Liver (tissue), 7 donors: ENCODE measurements at regions not wholly inside any gene's neighbourhood (a gene's known extent, or its start where the extent isn't known, plus 50 kb on each side); places are given as distances from the start of the nearest gene placed in this dataset.

ENCODE experiments used
- DNase-seq: peaks from one replicate; pipeline ENCODE4 v3.0.0-alpha.2; 2017; ENCODE audit warnings: low spot score
- H3K27ac ChIP-seq, 2 donors: one replicate each; pipeline ENCODE4 v1.7.0; 2013; ENCODE audit warnings: inconsistent platforms in 2 of 2, low read length in 2 of 2, control low read depth in 1 of 2, low read depth in 1 of 2, mild to moderate bottlenecking in 1 of 2
- H3K27me3 ChIP-seq, 4 donors: one replicate each; pipeline versions ENCODE4 v1.6.1 to v1.7.0; 2013; ENCODE audit warnings: low read length in 3 of 4, inconsistent platforms in 1 of 4, mild to moderate bottlenecking in 1 of 4, moderate library complexity in 1 of 4; ENCODE audit not compliant: control insufficient read depth in 4 of 4, insufficient read depth in 4 of 4
- H3K36me3 ChIP-seq, 4 donors: one replicate each; pipeline versions ENCODE4 v1.6.1 to v1.7.0; 2013; ENCODE audit warnings: low read length in 3 of 4, mild to moderate bottlenecking in 3 of 4, low read depth in 1 of 4, moderate library complexity in 1 of 4; ENCODE audit not compliant: control insufficient read depth in 4 of 4, insufficient read depth in 3 of 4
- H3K4me1 ChIP-seq, 4 donors: one replicate each; pipeline versions ENCODE4 v1.6.1 to v1.7.0; 2013; ENCODE audit warnings: low read length in 3 of 4, mild to moderate bottlenecking in 3 of 4, moderate library complexity in 1 of 4; ENCODE audit not compliant: control insufficient read depth in 4 of 4, insufficient read depth in 4 of 4
- H3K4me3 ChIP-seq, 3 donors: one replicate each; pipeline versions ENCODE4 v1.6.1 to v1.7.0; 2013; ENCODE audit warnings: low read length in 3 of 3, control low read depth in 1 of 3, low read depth in 1 of 3, mild to moderate bottlenecking in 1 of 3
- H3K9ac ChIP-seq, 2 donors: one replicate each; pipeline ENCODE4 v1.7.0; 2013; ENCODE audit warnings: low read length in 2 of 2, mild to moderate bottlenecking in 2 of 2, moderate library complexity in 2 of 2, control low read depth in 1 of 2, low read depth in 1 of 2
- H3K9me3 ChIP-seq, 4 donors: one replicate each; pipeline versions ENCODE4 v1.6.1 to v1.7.0; 2013; ENCODE audit warnings: low read length in 3 of 4; ENCODE audit not compliant: control insufficient read depth in 4 of 4
- EGR1 ChIP-seq, 2 donors: IDR thresholded peaks; 2 replicates each; pipeline ENCODE4 v1.6.1; 2016 to 2018; ENCODE audit warnings: antibody characterized with exemption in 2 of 2, low read depth in 2 of 2
- FOXA1 ChIP-seq: IDR thresholded peaks from 2 replicates; pipeline ENCODE4 v1.6.1; 2016; ENCODE audit warnings: antibody characterized with exemption
- FOXA2 ChIP-seq: IDR thresholded peaks from 2 replicates; pipeline ENCODE4 v1.6.1; 2016; ENCODE audit warnings: antibody characterized with exemption
- GABPA ChIP-seq, 2 donors: IDR thresholded peaks in 1 of 2; conservative IDR thresholded peaks in 1 of 2; 2 replicates each; pipeline ENCODE4 v1.6.1; 2016; ENCODE audit warnings: antibody characterized with exemption in 2 of 2, mild to moderate bottlenecking in 1 of 2, moderate library complexity in 1 of 2
- HNF4G ChIP-seq: IDR thresholded peaks from 2 replicates; pipeline ENCODE4 v1.6.1; 2016; ENCODE audit warnings: antibody characterized with exemption
- JUND ChIP-seq, 2 donors: IDR thresholded peaks; 2 replicates each; pipeline ENCODE4 v1.6.1; 2016; ENCODE audit warnings: antibody characterized with exemption in 2 of 2
- NR2F2 ChIP-seq: IDR thresholded peaks from 2 replicates; pipeline ENCODE4 v1.6.1; 2016; ENCODE audit warnings: antibody characterized with exemption
- RAD21 ChIP-seq, 2 donors: IDR thresholded peaks; 2 replicates each; pipeline ENCODE4 v1.6.1; 2016; ENCODE audit warnings: antibody characterized with exemption in 2 of 2, mild to moderate bottlenecking in 2 of 2
- RXRA ChIP-seq, 2 donors: IDR thresholded peaks; 2 replicates each; pipeline ENCODE4 v1.6.1; 2017 to 2018; ENCODE audit warnings: antibody characterized with exemption in 2 of 2, mild to moderate bottlenecking in 1 of 2
- SP1 ChIP-seq: IDR thresholded peaks from 2 replicates; pipeline ENCODE4 v1.6.1; 2018; ENCODE audit warnings: antibody characterized with exemption, mild to moderate bottlenecking
- TAF1 ChIP-seq: conservative IDR thresholded peaks from 2 replicates; pipeline ENCODE4 v1.6.1; 2016; ENCODE audit warnings: antibody characterized with exemption, mild to moderate bottlenecking
- YY1 ChIP-seq: IDR thresholded peaks from 2 replicates; pipeline ENCODE4 v1.6.1; 2016; ENCODE audit warnings: antibody characterized with exemption, mild to moderate bottlenecking
- WGBS: extraction: QIAGEN DNeasy Blood & Tissue Kit; methylation state at CpG from one replicate; pipeline ENCODE4 v1.1.7; 2013; 5-methylcytosine and 5-hydroxymethylcytosine counted together
- TF ChIP-seq, protein P1 (sequence below): IDR thresholded peaks from 2 replicates; pipeline ENCODE4 v1.6.1; 2016; ENCODE audit warnings: antibody characterized with exemption, mild to moderate bottlenecking
- TF ChIP-seq, protein P2 (sequence below): IDR thresholded peaks from 2 replicates; pipeline ENCODE4 v1.6.1; 2016; ENCODE audit warnings: antibody characterized with exemption
- TF ChIP-seq, protein P3 (sequence below): IDR thresholded peaks from 2 replicates; pipeline ENCODE4 v1.6.1; 2016; ENCODE audit warnings: antibody characterized with exemption
- TF ChIP-seq, protein P4 (sequence below): IDR thresholded peaks from 2 replicates; pipeline ENCODE4 v1.6.1; 2016; ENCODE audit warnings: antibody characterized with exemption
- donor health status: healthy.
- donor health status: healthy.
- donor health status: healthy.
- donor health status: healthy.

DNA sequence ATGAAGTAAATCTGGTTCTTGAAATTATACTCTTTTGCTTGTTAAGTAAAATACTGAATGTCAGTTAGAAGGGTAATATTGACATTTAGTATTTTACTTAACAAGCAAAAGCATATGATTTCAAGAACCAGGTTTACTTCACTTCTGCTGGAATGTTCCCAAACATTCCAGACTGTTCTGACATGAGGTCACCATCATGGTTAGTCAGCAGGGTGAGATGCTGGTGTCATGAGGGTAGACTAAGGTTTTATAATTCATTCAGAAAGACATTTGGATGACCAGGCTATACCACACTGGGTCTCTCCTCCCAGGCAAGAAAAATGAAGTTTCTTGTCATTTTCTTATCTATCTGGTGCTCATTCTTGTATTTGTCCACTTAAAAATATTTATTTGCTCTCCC lies 414.4 kb upstream of the MMS22L start (continued):
- TF ChIP-seq, protein P1, sequence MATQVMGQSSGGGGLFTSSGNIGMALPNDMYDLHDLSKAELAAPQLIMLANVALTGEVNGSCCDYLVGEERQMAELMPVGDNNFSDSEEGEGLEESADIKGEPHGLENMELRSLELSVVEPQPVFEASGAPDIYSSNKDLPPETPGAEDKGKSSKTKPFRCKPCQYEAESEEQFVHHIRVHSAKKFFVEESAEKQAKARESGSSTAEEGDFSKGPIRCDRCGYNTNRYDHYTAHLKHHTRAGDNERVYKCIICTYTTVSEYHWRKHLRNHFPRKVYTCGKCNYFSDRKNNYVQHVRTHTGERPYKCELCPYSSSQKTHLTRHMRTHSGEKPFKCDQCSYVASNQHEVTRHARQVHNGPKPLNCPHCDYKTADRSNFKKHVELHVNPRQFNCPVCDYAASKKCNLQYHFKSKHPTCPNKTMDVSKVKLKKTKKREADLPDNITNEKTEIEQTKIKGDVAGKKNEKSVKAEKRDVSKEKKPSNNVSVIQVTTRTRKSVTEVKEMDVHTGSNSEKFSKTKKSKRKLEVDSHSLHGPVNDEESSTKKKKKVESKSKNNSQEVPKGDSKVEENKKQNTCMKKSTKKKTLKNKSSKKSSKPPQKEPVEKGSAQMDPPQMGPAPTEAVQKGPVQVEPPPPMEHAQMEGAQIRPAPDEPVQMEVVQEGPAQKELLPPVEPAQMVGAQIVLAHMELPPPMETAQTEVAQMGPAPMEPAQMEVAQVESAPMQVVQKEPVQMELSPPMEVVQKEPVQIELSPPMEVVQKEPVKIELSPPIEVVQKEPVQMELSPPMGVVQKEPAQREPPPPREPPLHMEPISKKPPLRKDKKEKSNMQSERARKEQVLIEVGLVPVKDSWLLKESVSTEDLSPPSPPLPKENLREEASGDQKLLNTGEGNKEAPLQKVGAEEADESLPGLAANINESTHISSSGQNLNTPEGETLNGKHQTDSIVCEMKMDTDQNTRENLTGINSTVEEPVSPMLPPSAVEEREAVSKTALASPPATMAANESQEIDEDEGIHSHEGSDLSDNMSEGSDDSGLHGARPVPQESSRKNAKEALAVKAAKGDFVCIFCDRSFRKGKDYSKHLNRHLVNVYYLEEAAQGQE, result no peak
- no peak for TF ChIP-seq JUND (IDR thresholded peaks at IDR 0.05)
- TF ChIP-seq GABPA (IDR thresholded peaks at IDR 0.05 in 1 of 2, conservative IDR thresholded peaks at IDR 0.05 in 1 of 2), result no peak

DNA sequence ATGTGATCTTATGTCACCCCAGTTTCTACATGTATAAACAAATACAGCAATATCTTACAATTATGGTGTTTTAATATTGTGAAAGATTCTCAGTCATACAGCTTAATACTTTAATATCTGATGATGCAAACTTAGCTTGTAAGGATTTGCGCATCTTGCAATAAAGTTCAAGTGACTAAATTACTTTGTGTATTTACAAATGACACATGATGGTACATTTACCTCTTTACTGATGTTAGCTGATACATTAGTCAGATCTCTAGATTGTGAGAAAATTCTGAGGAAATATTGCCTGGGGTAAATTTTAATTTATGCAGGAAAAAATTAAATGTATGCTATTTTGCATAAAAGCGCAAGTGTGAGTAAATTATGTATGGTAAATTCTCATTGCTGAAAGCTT lies 418.8 kb upstream of the MMS22L start:
- Histone ChIP-seq H3K4me3 (no peak overlapping the region), H3K9me3 (no peaks in the 10 kb centered on the region), H3K27me3 (peaks cover 0 to 5% (median 0%) of the 10 kb centered on the region in 4 donors), H3K27ac (no peak overlapping the region), H3K4me1 (no peaks in the 10 kb centered on the region), H3K36me3 (no peaks in the 10 kb centered on the region), H3K9ac (no peak overlapping the region)
- TF ChIP-seq FOXA2, result no peak
- TF ChIP-seq RXRA (IDR thresholded peaks at IDR 0.05), result no peak
- TF ChIP-seq EGR1 (IDR thresholded peaks at IDR 0.05; ENCODE audit: low read depth in 2 of 2), result no peak
- TF ChIP-seq FOXA1, result no peak
- no peak for TF ChIP-seq NR2F2
- TF ChIP-seq HNF4G, result no peak
- no peak for DNase-seq
- 95% methylated on average over 2 of the region's 2 CpGs for WGBS

DNA sequence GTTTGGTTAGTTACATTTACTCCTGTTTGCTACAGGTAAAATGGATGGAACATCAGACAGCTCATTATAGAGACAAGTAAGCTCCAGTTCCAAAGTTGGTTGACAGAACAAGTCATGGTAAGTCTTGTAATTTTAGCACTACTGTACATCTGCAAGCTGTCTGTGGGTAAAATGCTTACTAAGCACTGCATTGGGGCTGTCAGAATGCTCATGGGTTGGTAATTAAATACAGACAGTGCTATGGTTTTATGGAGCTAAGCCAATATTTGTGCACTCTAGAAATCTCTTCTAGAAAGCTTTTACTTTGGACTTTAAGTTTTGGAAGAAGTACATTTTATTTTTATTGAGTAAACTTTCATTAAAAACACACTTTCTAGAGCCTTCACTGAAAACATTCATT lies 419.2 kb upstream of the MMS22L start:
- H3K36me3 ChIP-seq, result no peaks in the 10 kb centered on the region
- no peak overlapping the region for H3K9ac ChIP-seq
- no peak overlapping the region for H3K27ac ChIP-seq
- peaks cover 0 to 5% (median 0%) of the 10 kb centered on the region in 4 donors for H3K27me3 ChIP-seq
- no peak overlapping the region for H3K4me3 ChIP-seq
- TF ChIP-seq YY1, result no peak
- no peaks in the 10 kb centered on the region for H3K9me3 ChIP-seq
- no peak for DNase-seq
- H3K4me1 ChIP-seq, result no peaks in the 10 kb centered on the region

DNA sequence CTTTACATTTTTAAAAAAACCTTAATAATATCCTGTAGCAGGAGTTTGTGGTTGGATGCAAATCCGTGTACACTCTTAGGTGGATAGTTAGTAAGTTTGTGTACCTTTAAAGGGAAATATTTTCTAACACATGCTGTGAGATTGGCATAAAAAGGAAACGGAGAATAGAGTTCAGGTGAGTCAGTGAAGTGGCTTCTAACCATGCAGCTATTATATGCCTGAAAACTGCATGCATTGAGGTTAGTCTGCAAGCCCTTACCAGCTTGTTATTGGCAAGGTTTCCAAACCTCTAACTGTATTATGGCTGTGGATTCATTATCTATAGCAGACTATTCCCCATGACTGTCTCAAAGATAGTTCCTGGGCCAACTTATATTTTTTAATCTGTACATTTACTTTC lies 420.6 kb upstream of the MMS22L start:
- Histone ChIP-seq H3K4me3 (no peak overlapping the region), H3K27ac (no peak overlapping the region), H3K9me3 (no peaks in the 10 kb centered on the region), H3K27me3 (peaks cover 0 to 3% (median 0%) of the 10 kb centered on the region in 4 donors), H3K4me1 (no peaks in the 10 kb centered on the region), H3K9ac (no peak overlapping the region), H3K36me3 (no peaks in the 10 kb centered on the region)
- DNase-seq, result no peak
- 48% methylated on average over 2 of the region's 2 CpGs for WGBS
- no peak for TF ChIP-seq SP1
- TF ChIP-seq FOXA1, result no peak
- TF ChIP-seq, protein P1, result no peak
- no peak for TF ChIP-seq JUND (IDR thresholded peaks at IDR 0.05)
- no peak for TF ChIP-seq GABPA (IDR thresholded peaks at IDR 0.05 in 1 of 2, conservative IDR thresholded peaks at IDR 0.05 in 1 of 2)
- TF ChIP-seq HNF4G, result no peak
- TF ChIP-seq, protein P2, sequence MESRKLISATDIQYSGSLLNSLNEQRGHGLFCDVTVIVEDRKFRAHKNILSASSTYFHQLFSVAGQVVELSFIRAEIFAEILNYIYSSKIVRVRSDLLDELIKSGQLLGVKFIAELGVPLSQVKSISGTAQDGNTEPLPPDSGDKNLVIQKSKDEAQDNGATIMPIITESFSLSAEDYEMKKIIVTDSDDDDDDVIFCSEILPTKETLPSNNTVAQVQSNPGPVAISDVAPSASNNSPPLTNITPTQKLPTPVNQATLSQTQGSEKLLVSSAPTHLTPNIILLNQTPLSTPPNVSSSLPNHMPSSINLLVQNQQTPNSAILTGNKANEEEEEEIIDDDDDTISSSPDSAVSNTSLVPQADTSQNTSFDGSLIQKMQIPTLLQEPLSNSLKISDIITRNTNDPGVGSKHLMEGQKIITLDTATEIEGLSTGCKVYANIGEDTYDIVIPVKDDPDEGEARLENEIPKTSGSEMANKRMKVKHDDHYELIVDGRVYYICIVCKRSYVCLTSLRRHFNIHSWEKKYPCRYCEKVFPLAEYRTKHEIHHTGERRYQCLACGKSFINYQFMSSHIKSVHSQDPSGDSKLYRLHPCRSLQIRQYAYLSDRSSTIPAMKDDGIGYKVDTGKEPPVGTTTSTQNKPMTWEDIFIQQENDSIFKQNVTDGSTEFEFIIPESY, result no peak
- TF ChIP-seq TAF1, result no peak
- TF ChIP-seq, protein P3, sequence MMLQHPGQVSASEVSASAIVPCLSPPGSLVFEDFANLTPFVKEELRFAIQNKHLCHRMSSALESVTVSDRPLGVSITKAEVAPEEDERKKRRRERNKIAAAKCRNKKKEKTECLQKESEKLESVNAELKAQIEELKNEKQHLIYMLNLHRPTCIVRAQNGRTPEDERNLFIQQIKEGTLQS, result no peak
- TF ChIP-seq EGR1 (IDR thresholded peaks at IDR 0.05; ENCODE audit: low read depth in 2 of 2), result no peak
- no peak for TF ChIP-seq RAD21 (IDR thresholded peaks at IDR 0.05)
- TF ChIP-seq, protein P4, sequence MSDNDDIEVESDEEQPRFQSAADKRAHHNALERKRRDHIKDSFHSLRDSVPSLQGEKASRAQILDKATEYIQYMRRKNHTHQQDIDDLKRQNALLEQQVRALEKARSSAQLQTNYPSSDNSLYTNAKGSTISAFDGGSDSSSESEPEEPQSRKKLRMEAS, result no peak
